Lower leg skin (tissue), 3 donors: ENCODE measurements at regions not wholly inside any gene's neighbourhood (a gene's known extent, or its start where the extent isn't known, plus 50 kb on each side); places are given as distances from the start of the nearest gene placed in this dataset.

Experiments
- CTCF ChIP-seq, 3 donors: fragments of 450-650 bp; IDR thresholded peaks; one replicate each; pipeline ENCODE4 v1.5.1; 2016; ENCODE audit warnings: antibody characterized with exemption in 3 of 3, mild to moderate bottlenecking in 3 of 3, moderate library complexity in 2 of 3
- POLR2A ChIP-seq, 2 donors: fragments of 450-650 bp; IDR thresholded peaks; one replicate each; pipeline ENCODE4 v1.6.1; 2016 to 2017; ENCODE audit warnings: antibody characterized with exemption in 2 of 2, mild to moderate bottlenecking in 1 of 2, moderate library complexity in 1 of 2

DNA sequence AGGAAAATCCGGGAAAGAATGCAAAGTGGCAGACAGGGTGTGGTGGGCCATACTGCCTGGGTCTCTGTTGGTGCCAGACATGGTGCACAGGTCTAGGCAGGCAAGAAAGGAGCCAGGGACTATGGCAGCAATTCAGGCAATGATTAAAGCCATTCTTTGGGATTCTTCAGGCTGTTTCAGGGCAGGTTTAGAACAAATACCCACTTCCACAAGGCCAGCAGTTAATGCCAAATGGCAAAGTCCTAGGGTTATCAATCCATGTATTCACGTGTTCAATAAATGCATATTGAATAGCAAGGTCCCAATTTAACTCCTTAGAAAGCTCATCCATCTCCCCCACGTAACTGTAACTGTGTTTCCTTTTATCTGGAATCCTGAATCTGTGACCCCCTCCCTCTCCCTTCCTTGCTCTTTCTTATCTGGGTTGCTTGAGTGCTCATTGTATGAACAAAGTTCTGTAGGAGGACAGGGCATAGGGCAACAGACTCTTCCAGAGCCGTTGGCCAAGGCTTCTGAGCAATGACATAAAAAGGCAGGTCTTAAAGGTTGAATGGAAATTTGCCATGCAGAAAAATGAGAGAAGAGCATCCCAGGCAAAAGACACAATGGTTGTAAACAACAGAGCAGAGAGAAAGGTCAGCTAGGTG, 146.8 kb upstream of the KLHL29 start:
- TF ChIP-seq CTCF (IDR thresholded peaks at IDR 0.05) = no peak
- no peak for TF ChIP-seq POLR2A (IDR thresholded peaks at IDR 0.05)
